Karpas-422 (cell line): ENCODE measurements at regions not wholly inside any gene's neighbourhood (a gene's known extent, or its start where the extent isn't known, plus 50 kb on each side); places are given as distances from the start of the nearest gene placed in this dataset.
"Not testable (repeated sequence)": the region's sequence is repeated elsewhere in the genome, so short reads cannot be mapped to it uniquely, and the experiment has no call there.

Experiments
- DNase-seq: peaks from one replicate; pipeline ENCODE4 v3.0.0-alpha.2; 2015
- H2AFZ ChIP-seq: fragments of 200-600 bp; sonication (generic); 2 replicates; pipeline ENCODE4 v1.6.1; 2014; ENCODE audit warnings: antibody characterized with exemption, low read length, mixed read lengths
- H3K27ac ChIP-seq: fragments of 200-600 bp; sonication (generic); 2 replicates; pipeline ENCODE4 v1.5.1; 2014; ENCODE audit warnings: mild to moderate bottlenecking, low read length, moderate library complexity
- H3K27me3 ChIP-seq: fragments of 200-600 bp; sonication (generic); 2 replicates; pipeline ENCODE4 v1.6.1; 2014; ENCODE audit warnings: low read length, mixed read lengths
- H3K36me3 ChIP-seq: fragments of 200-600 bp; sonication (generic); 2 replicates; pipeline ENCODE4 v1.6.1; 2014; ENCODE audit warnings: low read length, mixed read lengths; ENCODE audit not compliant: insufficient read depth
- H3K4me1 ChIP-seq: fragments of 200-600 bp; sonication (generic); 2 replicates; pipeline ENCODE4 v1.6.1; 2014; ENCODE audit warnings: mild to moderate bottlenecking, low read length, mixed read lengths
- H3K4me2 ChIP-seq: fragments of 200-600 bp; sonication (generic); 2 replicates; pipeline ENCODE4 v1.6.1; 2014; ENCODE audit warnings: low read length, low read depth, mild to moderate bottlenecking; ENCODE audit not compliant: poor library complexity, severe bottlenecking
- H3K4me3 ChIP-seq: fragments of 200-600 bp; sonication (generic); 2 replicates; pipeline ENCODE4 v1.5.1; 2014; ENCODE audit warnings: mild to moderate bottlenecking, antibody characterized with exemption, low read length, mixed read lengths
- H3K79me2 ChIP-seq: fragments of 200-600 bp; sonication (generic); 2 replicates; pipeline ENCODE4 v1.6.1; 2014; ENCODE audit warnings: mild to moderate bottlenecking, low read length, mixed read lengths
- H3K9ac ChIP-seq: fragments of 200-600 bp; sonication (generic); 2 replicates; pipeline ENCODE4 v1.6.0; 2014; ENCODE audit warnings: low read length
- H3K9me2 ChIP-seq: fragments of 200-600 bp; sonication (generic), shearing (Covaris generic); replicated peaks from 2 replicates; pipeline ENCODE4 v1.6.0; 2014; ENCODE audit warnings: mild to moderate bottlenecking, low read length, moderate library complexity; ENCODE audit not compliant: insufficient read depth
- H3K9me3 ChIP-seq: fragments of 300-700, 200-600 bp; sonication (generic); 2 replicates; pipeline ENCODE4 v1.6.1; 2014; ENCODE audit warnings: low read length, mixed read lengths
- H4K20me1 ChIP-seq: fragments of 200-600 bp; sonication (generic); 2 replicates; pipeline ENCODE4 v1.6.1; 2014; ENCODE audit warnings: mild to moderate bottlenecking, antibody characterized with exemption, low read length, low read depth; ENCODE audit not compliant: insufficient read depth

- H3K79me2 ChIP-seq = no peaks in the 10 kb centered on the region
- 0 out of 2 replicates have a peak, but pooled peaks cover 3% of the 10 kb centered on the region for H3K9me2 ChIP-seq
- H3K9ac ChIP-seq = no peak overlapping the region
- peaks cover 9% of the 10 kb centered on the region for H3K9me3 ChIP-seq
- no peaks in the 10 kb centered on the region for H4K20me1 ChIP-seq
- H3K4me3 ChIP-seq = no peak overlapping the region
- H3K27me3 ChIP-seq = no peaks in the 10 kb centered on the region
- no peak overlapping the region for H2AFZ ChIP-seq
- no peaks in the 10 kb centered on the region for H3K36me3 ChIP-seq
- DNase-seq = no peak
- no peak overlapping the region for H3K4me2 ChIP-seq
- H3K4me1 ChIP-seq = no peaks in the 10 kb centered on the region
- H3K27ac ChIP-seq = no peak overlapping the region
These were observed 631.5 kb downstream of the SUCLG1 start for GRCh38 chr2:83827618-83828017.

DNA sequence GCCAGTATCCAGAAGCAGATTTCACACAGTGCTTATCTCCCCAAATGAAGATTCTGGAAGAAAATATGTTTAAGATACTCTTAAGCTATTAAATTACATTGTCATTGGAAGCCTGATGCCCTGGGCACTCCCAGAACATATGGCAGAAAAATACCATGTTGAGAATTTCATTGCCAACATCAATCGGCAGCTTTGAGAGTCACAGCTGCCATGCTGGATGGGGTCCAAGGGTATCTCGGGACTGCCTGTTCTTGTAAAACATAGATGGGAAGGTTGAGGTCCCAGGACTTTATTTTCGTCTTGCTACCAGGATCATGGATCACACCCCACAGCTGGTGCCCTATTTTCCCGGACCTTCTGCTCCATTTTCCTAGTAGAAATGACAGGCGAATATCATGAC is 632.5 kb downstream of the SUCLG1 start:
- DNase-seq = no peak
- Histone ChIP-seq H2AFZ (no peak overlapping the region), H3K4me2 (no peak overlapping the region)

GRCh38 chr2:83823229-83823628 is 635.9 kb downstream of the SUCLG1 start:
- no peak overlapping the region for H3K4me2 ChIP-seq

More for the DNA sequence above, 632.5 kb downstream of the SUCLG1 start:
- Histone ChIP-seq H3K4me1 (no peaks in the 10 kb centered on the region), H3K79me2 (no peaks in the 10 kb centered on the region), H3K27ac (no peak overlapping the region), H3K4me3 (no peak overlapping the region), H3K36me3 (no peaks in the 10 kb centered on the region), H3K27me3 (no peaks in the 10 kb centered on the region), H4K20me1 (no peaks in the 10 kb centered on the region), H3K9ac (no peak overlapping the region), H3K9me3 (peaks cover 4% of the 10 kb centered on the region), H3K9me2 (0 out of 2 replicates have a peak, but pooled peaks cover 3% of the 10 kb centered on the region)

GRCh38 chr2:83817511-83817910 is 641.6 kb downstream of the SUCLG1 start:
- Histone ChIP-seq H3K9me3 (no peaks in the 10 kb centered on the region; the same call in 1 of the 2 replicates), H4K20me1 (no peaks in the 10 kb centered on the region), H3K9me2 (no peaks in the 10 kb centered on the region), H3K79me2 (no peaks in the 10 kb centered on the region), H3K36me3 (no peaks in the 10 kb centered on the region), H3K4me1 (no peaks in the 10 kb centered on the region), H3K27me3 (no peaks in the 10 kb centered on the region), H2AFZ (no peak overlapping the region), H3K9ac (no peak overlapping the region), H3K4me2 (no peak overlapping the region), H3K4me3 (no peak overlapping the region), H3K27ac (no peak overlapping the region)
- DNase-seq = peak; percentile 72

More at GRCh38 chr2:83823229-83823628, 635.9 kb downstream of the SUCLG1 start:
- no peaks in the 10 kb centered on the region for H3K27me3 ChIP-seq
- H3K4me3 ChIP-seq = no peak overlapping the region
- H2AFZ ChIP-seq = no peak overlapping the region
- H3K9me3 ChIP-seq = no peaks in the 10 kb centered on the region; the same call in 1 of the 2 replicates
- H3K27ac ChIP-seq = no peak overlapping the region
- H3K9ac ChIP-seq = no peak overlapping the region
- no peak for DNase-seq
- H3K9me2 ChIP-seq = 0 out of 2 replicates have a peak, but pooled peaks cover 3% of the 10 kb centered on the region
- H3K4me1 ChIP-seq = no peaks in the 10 kb centered on the region
- no peaks in the 10 kb centered on the region for H4K20me1 ChIP-seq
- H3K79me2 ChIP-seq = no peaks in the 10 kb centered on the region
- H3K36me3 ChIP-seq = no peaks in the 10 kb centered on the region

GRCh38 chr2:83808878-83809277 is 650.2 kb downstream of the SUCLG1 start:
- Histone ChIP-seq H3K4me1 (no peaks in the 10 kb centered on the region), H3K9me2 (no peaks in the 10 kb centered on the region), H3K9ac (no peak overlapping the region), H4K20me1 (no peaks in the 10 kb centered on the region), H3K4me3 (no peak overlapping the region), H3K9me3 (peaks cover 29% of the 10 kb centered on the region), H2AFZ (no peak overlapping the region), H3K4me2 (no peak overlapping the region), H3K36me3 (no peaks in the 10 kb centered on the region), H3K79me2 (no peaks in the 10 kb centered on the region), H3K27ac (no peak overlapping the region), H3K27me3 (no peaks in the 10 kb centered on the region)
- DNase-seq = no peak

DNA sequence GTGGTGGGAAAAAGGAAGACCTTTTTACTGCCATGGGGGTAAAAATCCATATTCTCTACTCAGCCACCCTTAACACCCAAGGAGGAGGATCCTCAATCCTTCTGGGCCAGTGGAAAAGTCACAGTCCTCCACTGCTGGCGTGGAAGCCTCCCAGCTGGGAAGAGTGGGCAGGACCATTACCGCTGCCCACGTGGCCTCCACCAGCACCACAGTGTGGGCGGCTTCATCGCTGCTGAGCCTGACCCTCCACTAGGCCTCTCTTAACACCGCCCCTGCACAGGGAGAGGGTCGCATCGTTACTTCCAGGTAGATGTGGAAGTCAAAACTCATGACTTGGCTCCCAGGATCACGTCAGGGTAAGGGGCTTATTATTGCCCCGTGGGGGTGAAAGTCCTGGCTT is 656.5 kb downstream of the SUCLG1 start:
- no peak overlapping the region for H3K4me3 ChIP-seq
- H3K9ac ChIP-seq = no peak overlapping the region
- DNase-seq = no peak
- no peaks in the 10 kb centered on the region for H3K27me3 ChIP-seq
- H2AFZ ChIP-seq = no peak overlapping the region
- no peaks in the 10 kb centered on the region for H3K36me3 ChIP-seq
- H3K4me1 ChIP-seq = no peaks in the 10 kb centered on the region
- no peaks in the 10 kb centered on the region for H3K79me2 ChIP-seq
- H3K4me2 ChIP-seq = no peak overlapping the region
- H4K20me1 ChIP-seq = no peaks in the 10 kb centered on the region
- H3K27ac ChIP-seq = no peak overlapping the region
- H3K9me3 ChIP-seq = peaks cover 42% of the 10 kb centered on the region
- no peaks in the 10 kb centered on the region for H3K9me2 ChIP-seq

DNA sequence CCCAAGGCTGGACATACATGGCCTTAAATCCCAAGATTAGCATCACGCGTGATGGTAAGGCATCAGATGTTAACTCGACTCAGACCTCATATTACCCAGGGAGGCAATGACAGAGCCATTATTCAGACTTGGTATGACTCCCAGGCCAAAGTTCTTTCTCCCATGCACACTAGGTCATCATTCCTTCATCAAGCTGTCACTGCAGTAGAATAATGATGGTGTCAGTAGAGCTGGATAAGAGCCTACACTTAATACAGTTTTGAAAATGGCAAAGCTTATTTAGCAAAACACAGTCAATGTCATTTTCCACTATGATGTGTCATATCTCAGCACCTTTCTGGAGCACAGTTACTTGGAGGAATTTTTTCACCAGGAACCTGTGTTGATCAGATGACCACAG is 663.3 kb downstream of the SUCLG1 start:
- peaks cover 35% of the 10 kb centered on the region for H3K9me3 ChIP-seq
- no peak overlapping the region for H2AFZ ChIP-seq
- no peak for DNase-seq
- H3K4me2 ChIP-seq = no peak overlapping the region
- no peaks in the 10 kb centered on the region for H3K9me2 ChIP-seq
- H3K79me2 ChIP-seq = no peaks in the 10 kb centered on the region
- H3K4me3 ChIP-seq = no peak overlapping the region
- H3K27me3 ChIP-seq = no peaks in the 10 kb centered on the region
- H4K20me1 ChIP-seq = no peaks in the 10 kb centered on the region
- H3K36me3 ChIP-seq = no peaks in the 10 kb centered on the region
- H3K4me1 ChIP-seq = no peaks in the 10 kb centered on the region
- H3K27ac ChIP-seq = no peak overlapping the region
- H3K9ac ChIP-seq = no peak overlapping the region

- not testable (repeated sequence) for H3K9me2 ChIP-seq, H3K79me2 ChIP-seq, H3K4me3 ChIP-seq, H3K36me3 ChIP-seq, H3K4me2 ChIP-seq, H3K4me1 ChIP-seq, DNase-seq, H3K27ac ChIP-seq, H3K27me3 ChIP-seq, H4K20me1 ChIP-seq, H2AFZ ChIP-seq, H3K9ac ChIP-seq
- peaks cover 22% of the 10 kb centered on the region for H3K9me3 ChIP-seq
These were observed 668.6 kb downstream of the SUCLG1 start for GRCh38 chr2:83790467-83790866.

- DNase-seq, H3K79me2 ChIP-seq, H3K36me3 ChIP-seq, H3K9ac ChIP-seq, H3K4me1 ChIP-seq, H3K4me2 ChIP-seq, H3K4me3 ChIP-seq, H3K27me3 ChIP-seq, H3K27ac ChIP-seq, H3K9me2 ChIP-seq, H4K20me1 ChIP-seq, H2AFZ ChIP-seq: not testable (repeated sequence)
- H3K9me3 ChIP-seq = peaks cover 24% of the 10 kb centered on the region
These were observed 669.4 kb downstream of the SUCLG1 start for GRCh38 chr2:83789674-83790073.
